NCI-H526 treated with DMSO at 0.1 percent for 48 hours (cell line): ENCODE measurements at regions not wholly inside any gene's neighbourhood (a gene's known extent, or its start where the extent isn't known, plus 50 kb on each side); places are given as distances from the start of the nearest gene placed in this dataset.
A peak's percentile ranks its signal among the peaks of the same experiment; 100 is the strongest.
"Not testable (repeated sequence)": the region's sequence is repeated elsewhere in the genome, so short reads cannot be mapped to it uniquely, and the experiment has no call there.

Source experiments
- DNase-seq: peaks from one replicate; lab custom pipeline; 2025; lab: John Stamatoyannopoulos, UW

- no peak for DNase-seq
Measured at GRCh38 chr7:131148258-131148657, 179.4 kb upstream of the MKLN1 start.

- no peak for DNase-seq
Measured at GRCh38 chr7:131148708-131149428, 178.8 kb upstream of the MKLN1 start.

GRCh38 chr7:131149429-131149773 lies 178.3 kb upstream of the MKLN1 start:
- DNase-seq, result no peak

- no peak for DNase-seq
Measured at GRCh38 chr7:131149840-131150239, 177.8 kb upstream of the MKLN1 start.

- no peak for DNase-seq
Measured at GRCh38 chr7:131151034-131151433, 176.6 kb upstream of the MKLN1 start.

GRCh38 chr7:131152766-131153165 lies 174.9 kb upstream of the MKLN1 start:
- no peak for DNase-seq

GRCh38 chr7:131154380-131154779 lies 173.3 kb upstream of the MKLN1 start:
- no peak for DNase-seq

- DNase-seq, result no peak
Measured at GRCh38 chr7:131157530-131158243, 170.0 kb upstream of the MKLN1 start.

- not testable (repeated sequence) for DNase-seq
Measured at GRCh38 chr7:131158244-131158636, 169.4 kb upstream of the MKLN1 start.

- peak; percentile 76 for DNase-seq
Measured at GRCh38 chr7:131159961-131160361, 167.7 kb upstream of the MKLN1 start.

GRCh38 chr7:131161103-131161502 lies 166.6 kb upstream of the MKLN1 start:
- no peak for DNase-seq

GRCh38 chr7:131164025-131164925 lies 163.4 kb upstream of the MKLN1 start:
- no peak for DNase-seq

- no peak for DNase-seq
Measured at GRCh38 chr7:131166066-131166465, 161.6 kb upstream of the MKLN1 start.

- no peak for DNase-seq
Measured at GRCh38 chr7:131170440-131171271, 157.0 kb upstream of the MKLN1 start.

GRCh38 chr7:131173145-131173890 lies 154.4 kb upstream of the MKLN1 start:
- DNase-seq, result no peak

- DNase-seq, result no peak
Measured at GRCh38 chr7:131174391-131174790, 153.3 kb upstream of the MKLN1 start.

GRCh38 chr7:131174855-131175254 lies 152.8 kb upstream of the MKLN1 start:
- no peak for DNase-seq

GRCh38 chr7:131182446-131183058 lies 145.1 kb upstream of the MKLN1 start:
- no peak for DNase-seq

- no peak for DNase-seq
Measured at GRCh38 chr7:131183072-131183471, 144.6 kb upstream of the MKLN1 start.

- DNase-seq, result no peak
Measured at GRCh38 chr7:131183611-131184119, 144.0 kb upstream of the MKLN1 start.
